Endothelial cell of umbilical vein (primary cell): ENCODE measurements at regions not wholly inside any gene's neighbourhood (a gene's known extent, or its start where the extent isn't known, plus 50 kb on each side); places are given as distances from the start of the nearest gene placed in this dataset.

Experiments used
- EZH2 ChIP-seq: IDR thresholded peaks from 2 replicates; pipeline ENCODE4 v1.6.1; 2012; ENCODE audit warnings: borderline replicate concordance, low read depth, mild to moderate bottlenecking, moderate library complexity, low read length, inconsistent platforms; ENCODE audit not compliant: severe bottlenecking
- JUN ChIP-seq: IDR thresholded peaks from 2 replicates; pipeline ENCODE4 v1.6.1; 2011; ENCODE audit warnings: borderline replicate concordance, low read depth; ENCODE audit not compliant: insufficient read length, insufficient read depth
- MYC ChIP-seq: IDR thresholded peaks from one replicate; pipeline ENCODE4 v1.6.1; 2011; ENCODE audit warnings: mild to moderate bottlenecking, low read depth, low read length
- POLR2A ChIP-seq: IDR thresholded peaks from 2 replicates; pipeline ENCODE4 v1.6.1; 2012; ENCODE audit warnings: low read depth, mild to moderate bottlenecking, control low read depth, low read length
- POLR2AphosphoS5 ChIP-seq: IDR thresholded peaks from 2 replicates; pipeline ENCODE4 v1.6.1; 2012; ENCODE audit warnings: low read depth, mild to moderate bottlenecking, control low read depth, low read length, moderate library complexity; ENCODE audit not compliant: insufficient read depth
- TF ChIP-seq, protein P1 (sequence below), 2 donors: IDR thresholded peaks; 1 replicate in 1 of 2; 2 replicates in 1 of 2; pipeline ENCODE4 v1.5.1; 2011; ENCODE audit warnings: low read length in 2 of 2, mild to moderate bottlenecking in 2 of 2, moderate library complexity in 2 of 2, control low read depth in 1 of 2, inconsistent platforms in 1 of 2, low read depth in 1 of 2; ENCODE audit not compliant: insufficient read depth in 1 of 2; ENCODE audit errors: extremely low read depth in 1 of 2
- TF ChIP-seq, protein P2 (sequence below): IDR thresholded peaks from 2 replicates; pipeline ENCODE4 v1.6.1; 2011; ENCODE audit not compliant: insufficient read depth, insufficient read length

DNA sequence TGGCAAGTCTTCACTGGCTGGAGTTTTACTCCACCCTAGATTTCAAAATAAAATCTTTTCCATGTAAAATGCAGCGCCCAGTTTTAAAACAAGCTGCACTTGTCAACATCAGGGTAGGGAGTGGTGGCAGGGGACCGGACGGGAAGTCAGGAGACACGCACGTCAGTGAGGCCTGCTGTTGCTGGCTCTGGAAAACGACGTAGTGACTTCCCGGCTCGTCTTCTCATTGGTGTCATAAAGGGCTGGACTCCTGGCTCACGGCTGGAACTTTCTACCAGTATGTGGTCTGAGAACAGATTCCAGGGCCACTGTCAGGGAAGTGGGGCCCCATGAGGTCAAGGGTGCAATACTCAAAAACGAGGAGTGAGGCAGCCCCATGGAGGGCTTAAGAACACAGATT lies 64.2 kb upstream of the FOXN3 start:
- TF ChIP-seq, protein P1, sequence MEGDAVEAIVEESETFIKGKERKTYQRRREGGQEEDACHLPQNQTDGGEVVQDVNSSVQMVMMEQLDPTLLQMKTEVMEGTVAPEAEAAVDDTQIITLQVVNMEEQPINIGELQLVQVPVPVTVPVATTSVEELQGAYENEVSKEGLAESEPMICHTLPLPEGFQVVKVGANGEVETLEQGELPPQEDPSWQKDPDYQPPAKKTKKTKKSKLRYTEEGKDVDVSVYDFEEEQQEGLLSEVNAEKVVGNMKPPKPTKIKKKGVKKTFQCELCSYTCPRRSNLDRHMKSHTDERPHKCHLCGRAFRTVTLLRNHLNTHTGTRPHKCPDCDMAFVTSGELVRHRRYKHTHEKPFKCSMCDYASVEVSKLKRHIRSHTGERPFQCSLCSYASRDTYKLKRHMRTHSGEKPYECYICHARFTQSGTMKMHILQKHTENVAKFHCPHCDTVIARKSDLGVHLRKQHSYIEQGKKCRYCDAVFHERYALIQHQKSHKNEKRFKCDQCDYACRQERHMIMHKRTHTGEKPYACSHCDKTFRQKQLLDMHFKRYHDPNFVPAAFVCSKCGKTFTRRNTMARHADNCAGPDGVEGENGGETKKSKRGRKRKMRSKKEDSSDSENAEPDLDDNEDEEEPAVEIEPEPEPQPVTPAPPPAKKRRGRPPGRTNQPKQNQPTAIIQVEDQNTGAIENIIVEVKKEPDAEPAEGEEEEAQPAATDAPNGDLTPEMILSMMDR (IDR thresholded peaks at IDR 0.05; ENCODE audit: extremely low read depth in 1 of 2, insufficient read depth in 1 of 2, low read depth in 1 of 2, low read length in 2 of 2): no peak
- no peak for TF ChIP-seq POLR2A
- TF ChIP-seq EZH2: no peak
- TF ChIP-seq POLR2AphosphoS5: no peak
- TF ChIP-seq, protein P2, sequence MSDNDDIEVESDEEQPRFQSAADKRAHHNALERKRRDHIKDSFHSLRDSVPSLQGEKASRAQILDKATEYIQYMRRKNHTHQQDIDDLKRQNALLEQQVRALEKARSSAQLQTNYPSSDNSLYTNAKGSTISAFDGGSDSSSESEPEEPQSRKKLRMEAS: no peak
- no peak for TF ChIP-seq JUN
- TF ChIP-seq MYC: no peak
